Stimulated activated CD4-positive, alpha-beta T cell treated with anti-CD3 and anti-CD28 coated beads, Interleukin-2, amount 100 ng/mL, for 24 hours (primary cell): ENCODE measurements at regions not wholly inside any gene's neighbourhood (a gene's known extent, or its start where the extent isn't known, plus 50 kb on each side); places are given as distances from the start of the nearest gene placed in this dataset.
"Not testable (repeated sequence)": the region's sequence is repeated elsewhere in the genome, so short reads cannot be mapped to it uniquely, and the experiment has no call there.

Experiments used
- DNase-seq, 2 donors: peaks; one replicate each; pipeline ENCODE4 v3.0.0-alpha.2; 2020

- DNase-seq: no peak
Measured at GRCh38 chr12:92385296-92385695, 239.7 kb upstream of the BTG1 start.

- DNase-seq: no peak
Measured at GRCh38 chr12:92384571-92384970, 238.9 kb upstream of the BTG1 start.

- DNase-seq: no peak
Measured at GRCh38 chr12:92382383-92382878, 236.8 kb upstream of the BTG1 start.

- DNase-seq: no peak
Measured at GRCh38 chr12:92381856-92382255, 236.2 kb upstream of the BTG1 start.

GRCh38 chr12:92378682-92379479 is 233.2 kb upstream of the BTG1 start:
- no peak for DNase-seq

- not testable (repeated sequence) for DNase-seq
Measured at GRCh38 chr12:92375504-92375903, 229.9 kb upstream of the BTG1 start.

- DNase-seq: no peak
Measured at GRCh38 chr12:92370828-92371227, 225.2 kb upstream of the BTG1 start.

- DNase-seq: no peak
Measured at GRCh38 chr12:92369636-92370035, 224.0 kb upstream of the BTG1 start.

- no peak for DNase-seq
Measured at GRCh38 chr12:92369056-92369455, 223.4 kb upstream of the BTG1 start.

- DNase-seq: no peak
Measured at GRCh38 chr12:92365836-92366235, 220.2 kb upstream of the BTG1 start.

GRCh38 chr12:92365333-92365732 is 219.7 kb upstream of the BTG1 start:
- no peak for DNase-seq

- DNase-seq: peak; percentile 29 to 32
Measured at GRCh38 chr12:92363295-92364146, 217.9 kb upstream of the BTG1 start.

GRCh38 chr12:92362785-92363184 is 217.1 kb upstream of the BTG1 start:
- no peak for DNase-seq

GRCh38 chr12:92362126-92362525 is 216.5 kb upstream of the BTG1 start:
- no peak for DNase-seq

GRCh38 chr12:92360543-92360942 is 214.9 kb upstream of the BTG1 start:
- no peak for DNase-seq

- DNase-seq: no peak
Measured at GRCh38 chr12:92359581-92360209, 214.0 kb upstream of the BTG1 start.

- DNase-seq: no peak
Measured at GRCh38 chr12:92357584-92358261, 212.1 kb upstream of the BTG1 start.

GRCh38 chr12:92356425-92356824 is 210.8 kb upstream of the BTG1 start:
- no peak for DNase-seq

- no peak for DNase-seq
Measured at GRCh38 chr12:92349635-92350034, 204.0 kb upstream of the BTG1 start.

GRCh38 chr12:92342574-92342973 is 196.9 kb upstream of the BTG1 start:
- no peak for DNase-seq

GRCh38 chr12:92341065-92341668 is 195.5 kb upstream of the BTG1 start:
- no peak for DNase-seq

GRCh38 chr12:92340441-92341064 is 194.9 kb upstream of the BTG1 start:
- DNase-seq: no peak
